Keratinocyte (primary cell): ENCODE measurements at regions not wholly inside any gene's neighbourhood (a gene's known extent, or its start where the extent isn't known, plus 50 kb on each side); places are given as distances from the start of the nearest gene placed in this dataset.

Experiments
- CTCF ChIP-seq, 3 experiments: IDR thresholded peaks in 1 of 3; conservative IDR thresholded peaks in 1 of 3; optimal IDR thresholded peaks in 1 of 3; 2 replicates in 2 of 3; 3 replicates in 1 of 3; pipeline versions ENCODE3 to v1.5.1; 2011; ENCODE audit warnings: low read length in 3 of 3, mild to moderate bottlenecking in 3 of 3, moderate library complexity in 2 of 3, control low read depth in 1 of 3, inconsistent platforms in 1 of 3; ENCODE audit not compliant: insufficient read depth in 2 of 3; ENCODE audit errors: extremely low read depth in 1 of 3
- EZH2 ChIP-seq: IDR thresholded peaks from one replicate; pipeline ENCODE4 v1.6.1; 2012; ENCODE audit warnings: inconsistent platforms, mild to moderate bottlenecking, low read length, moderate library complexity

- TF ChIP-seq CTCF (optimal IDR thresholded peaks at IDR 0.05 in 1 of 3, IDR thresholded peaks at IDR 0.05 in 1 of 3, conservative IDR thresholded peaks at IDR 0.05 in 1 of 3; ENCODE audit: extremely low read depth in 1 of 3, insufficient read depth in 2 of 3, low read length in 3 of 3) (no peak), EZH2 (no peak)
These were observed 672.2 kb downstream of the INHBA start for GRCh38 chr7:41030673-41031072.
